Effector CD4-positive, alpha-beta T cell (primary cell): ENCODE measurements at regions not wholly inside any gene's neighbourhood (a gene's known extent, or its start where the extent isn't known, plus 50 kb on each side); places are given as distances from the start of the nearest gene placed in this dataset.

Experiments
- DNase-seq: peaks from one replicate; pipeline ENCODE4 v3.0.0-alpha.2; 2020

- no peak for DNase-seq
These were observed 248.1 kb upstream of the CHRNA7 start for GRCh38 chr15:31782016-31782783.

- no peak for DNase-seq
These were observed 247.4 kb upstream of the CHRNA7 start for GRCh38 chr15:31782951-31783350.

GRCh38 chr15:31786360-31786759 lies 244.0 kb upstream of the CHRNA7 start:
- no peak for DNase-seq

GRCh38 chr15:31788104-31788503 lies 242.2 kb upstream of the CHRNA7 start:
- DNase-seq = no peak

- no peak for DNase-seq
These were observed 237.6 kb upstream of the CHRNA7 start for GRCh38 chr15:31792611-31793199.

- no peak for DNase-seq
These were observed 231.0 kb upstream of the CHRNA7 start for GRCh38 chr15:31799319-31799714.

- DNase-seq = no peak
These were observed 230.5 kb upstream of the CHRNA7 start for GRCh38 chr15:31799715-31800321.

- no peak for DNase-seq
These were observed 229.2 kb upstream of the CHRNA7 start for GRCh38 chr15:31801152-31801551.

- no peak for DNase-seq
These were observed 227.6 kb upstream of the CHRNA7 start for GRCh38 chr15:31802761-31803160.

GRCh38 chr15:31803388-31803884 lies 226.9 kb upstream of the CHRNA7 start:
- no peak for DNase-seq

- DNase-seq = no peak
These were observed 225.1 kb upstream of the CHRNA7 start for GRCh38 chr15:31805090-31805662.

GRCh38 chr15:31806106-31806505 lies 224.2 kb upstream of the CHRNA7 start:
- DNase-seq = no peak

GRCh38 chr15:31811641-31812040 lies 218.7 kb upstream of the CHRNA7 start:
- DNase-seq = no peak

- DNase-seq = no peak
These were observed 216.2 kb upstream of the CHRNA7 start for GRCh38 chr15:31814082-31814481.

GRCh38 chr15:31815411-31816155 lies 214.7 kb upstream of the CHRNA7 start:
- no peak for DNase-seq

GRCh38 chr15:31822463-31822862 lies 207.9 kb upstream of the CHRNA7 start:
- DNase-seq = no peak

GRCh38 chr15:31824024-31824423 lies 206.3 kb upstream of the CHRNA7 start:
- DNase-seq = no peak

- no peak for DNase-seq
These were observed 201.7 kb upstream of the CHRNA7 start for GRCh38 chr15:31828594-31828993.

GRCh38 chr15:31830591-31830990 lies 199.7 kb upstream of the CHRNA7 start:
- no peak for DNase-seq

GRCh38 chr15:31831596-31831995 lies 198.7 kb upstream of the CHRNA7 start:
- no peak for DNase-seq

- no peak for DNase-seq
These were observed 195.7 kb upstream of the CHRNA7 start for GRCh38 chr15:31834654-31835053.

GRCh38 chr15:31839388-31839787 lies 190.9 kb upstream of the CHRNA7 start:
- DNase-seq = no peak
